HG02973 (cell line): ENCODE measurements at regions not wholly inside any gene's neighbourhood (a gene's known extent, or its start where the extent isn't known, plus 50 kb on each side); places are given as distances from the start of the nearest gene placed in this dataset.

Experiments
- ATAC-seq: cut with Tn5 transposase; IDR thresholded peaks from one replicate; pipeline ENCODE4 v1.9.1; 2021; ENCODE audit warnings: moderate library complexity; ENCODE audit not compliant: unreplicated experiment

- no peak for ATAC-seq
Observed at GRCh38 chr9:120294003-120294402, 286.0 kb downstream of the CDK5RAP2 start.

GRCh38 chr9:120292606-120293005 lies 287.4 kb downstream of the CDK5RAP2 start:
- ATAC-seq, result no peak

GRCh38 chr9:120291050-120291449 lies 288.9 kb downstream of the CDK5RAP2 start:
- no peak for ATAC-seq

GRCh38 chr9:120289990-120290975 lies 289.7 kb downstream of the CDK5RAP2 start:
- no peak for ATAC-seq

GRCh38 chr9:120289098-120289497 lies 290.9 kb downstream of the CDK5RAP2 start:
- no peak for ATAC-seq

GRCh38 chr9:120286530-120286929 lies 293.4 kb downstream of the CDK5RAP2 start:
- ATAC-seq, result no peak

GRCh38 chr9:120284821-120285220 lies 295.1 kb downstream of the CDK5RAP2 start:
- ATAC-seq, result no peak

GRCh38 chr9:120281665-120282064 lies 298.3 kb downstream of the CDK5RAP2 start:
- no peak for ATAC-seq

- ATAC-seq, result no peak
Observed at GRCh38 chr9:120267929-120268328, 312.0 kb downstream of the CDK5RAP2 start.

GRCh38 chr9:120265791-120266190 lies 314.2 kb downstream of the CDK5RAP2 start:
- no peak for ATAC-seq

GRCh38 chr9:120264528-120264927 lies 315.4 kb downstream of the CDK5RAP2 start:
- ATAC-seq, result no peak

- ATAC-seq, result no peak
Observed at GRCh38 chr9:120263836-120264235, 316.1 kb downstream of the CDK5RAP2 start.

- ATAC-seq, result no peak
Observed at GRCh38 chr9:120261419-120261818, 318.5 kb downstream of the CDK5RAP2 start.

GRCh38 chr9:120259100-120259499 lies 320.9 kb downstream of the CDK5RAP2 start:
- no peak for ATAC-seq

- no peak for ATAC-seq
Observed at GRCh38 chr9:120258096-120258495, 321.9 kb downstream of the CDK5RAP2 start.

GRCh38 chr9:120257483-120257882 lies 322.5 kb downstream of the CDK5RAP2 start:
- ATAC-seq, result no peak

- ATAC-seq, result no peak
Observed at GRCh38 chr9:120256146-120256545, 323.8 kb downstream of the CDK5RAP2 start.

GRCh38 chr9:120252248-120252647 lies 327.7 kb downstream of the CDK5RAP2 start:
- no peak for ATAC-seq

- ATAC-seq, result no peak
Observed at GRCh38 chr9:120242116-120242811, 337.7 kb downstream of the CDK5RAP2 start.

GRCh38 chr9:120236596-120236995 lies 343.4 kb downstream of the CDK5RAP2 start:
- no peak for ATAC-seq

GRCh38 chr9:120235081-120235480 lies 344.9 kb downstream of the CDK5RAP2 start:
- ATAC-seq, result no peak

- no peak for ATAC-seq
Observed at GRCh38 chr9:120230227-120230626, 349.7 kb downstream of the CDK5RAP2 start.
